Esophagus muscularis mucosa (tissue), 4 donors: ENCODE measurements at regions not wholly inside any gene's neighbourhood (a gene's known extent, or its start where the extent isn't known, plus 50 kb on each side); places are given as distances from the start of the nearest gene placed in this dataset.
"Not testable (repeated sequence)": the region's sequence is repeated elsewhere in the genome, so short reads cannot be mapped to it uniquely, and the experiment has no call there.

Experiments
- DNase-seq: peaks from one replicate; pipeline ENCODE4 v3.0.0-alpha.2; 2017; ENCODE audit errors: extremely low spot score
- H3K27ac ChIP-seq, 4 donors: fragments of 200-600 bp; sonication (generic); replicated peaks in 1 of 4; 1 replicate in 3 of 4; 2 replicates in 1 of 4; pipeline ENCODE4 v1.5.1; 2016 to 2019; ENCODE audit warnings: mild to moderate bottlenecking in 1 of 4
- H3K27me3 ChIP-seq, 4 donors: fragments of 200-600 bp; sonication (generic); one replicate each; pipeline versions ENCODE4 v1.5.1 to v1.6.0; 2016 to 2019
- H3K36me3 ChIP-seq, 4 donors: fragments of 200-600 bp; sonication (generic); one replicate each; pipeline ENCODE4 v1.5.1; 2016 to 2019
- H3K4me1 ChIP-seq, 4 donors: fragments of 200-600 bp; sonication (generic); one replicate each; pipeline ENCODE4 v1.5.1; 2016 to 2019
- H3K4me3 ChIP-seq, 4 donors: fragments of 200-600 bp; sonication (generic); 1 replicate in 2 of 4; 2 replicates in 2 of 4; pipeline ENCODE4 v1.5.1; 2016 to 2019; ENCODE audit warnings: mild to moderate bottlenecking in 4 of 4, moderate library complexity in 1 of 4
- H3K9me3 ChIP-seq, 4 donors: fragments of 200-600 bp; sonication (generic); 1 replicate in 3 of 4; 2 replicates in 1 of 4; pipeline ENCODE4 v1.5.1; 2016 to 2019
- CTCF ChIP-seq, 3 experiments: fragments of 200-600 bp in 2 of 3; fragments of 450-650 bp in 1 of 3; sonication (generic) in 2 of 3; IDR thresholded peaks; one replicate each; pipeline ENCODE4 v1.5.1; 2017 to 2019; ENCODE audit warnings: antibody characterized with exemption in 3 of 3, mild to moderate bottlenecking in 2 of 3, moderate library complexity in 1 of 3
- EP300 ChIP-seq: sonication (generic); formaldehyde crosslinking; IDR thresholded peaks from one replicate; pipeline ENCODE4 v1.6.1; 2017; ENCODE audit warnings: antibody characterized with exemption
- POLR2A ChIP-seq: fragments of 450-650 bp; IDR thresholded peaks from one replicate; pipeline ENCODE4 v1.6.1; 2017; ENCODE audit warnings: antibody characterized with exemption, moderate library complexity, mild to moderate bottlenecking, low read depth
- POLR2AphosphoS5 ChIP-seq, 2 donors: sonication (generic); formaldehyde crosslinking; IDR thresholded peaks; one replicate each; pipeline ENCODE4 v1.6.1; 2017; ENCODE audit warnings: antibody characterized with exemption in 2 of 2
- WGBS: methylation state at CpG from one replicate; pipeline ENCODE4 v1.1.5; 2018; 5-methylcytosine and 5-hydroxymethylcytosine counted together
- intact Hi-C: fragments of 100-400 bp; cut with DNase I; formaldehyde crosslinking; loops from one replicate; pipeline ENCODE4 v1.15.1; 2023

GRCh38 chr3:3951501-3951900 lies 152.3 kb downstream of the LRRN1 start:
- Histone ChIP-seq H3K36me3 (no peaks in the 10 kb centered on the region), H3K4me3 (no peak overlapping the region), H3K27ac (no peak overlapping the region), H3K27me3 (no peaks in the 10 kb centered on the region), H3K9me3 (no peaks in the 10 kb centered on the region), H3K4me1 (no peaks in the 10 kb centered on the region)
- no peak for DNase-seq
- 81% methylated on average over 7 of the region's 7 CpGs for whole genome bisulfite sequencing
- TF ChIP-seq CTCF (IDR thresholded peaks at IDR 0.05) (no peak), POLR2AphosphoS5 (IDR thresholded peaks at IDR 0.05) (no peak)
- intact Hi-C loops, result no loop called here

- intact Hi-C loops, DNase-seq, H3K27me3 ChIP-seq, H3K36me3 ChIP-seq, H3K4me1 ChIP-seq, H3K4me3 ChIP-seq, H3K27ac ChIP-seq, H3K9me3 ChIP-seq: not testable (repeated sequence)
- 93% methylated on average over 7 of the region's 14 CpGs for WGBS
Measured at GRCh38 chr3:3962867-3963266, 163.6 kb downstream of the LRRN1 start.

GRCh38 chr3:3984053-3984452 lies 184.8 kb downstream of the LRRN1 start:
- H3K4me1 ChIP-seq, result no peaks in the 10 kb centered on the region
- intact Hi-C loops, result no loop called here
- TF ChIP-seq CTCF (IDR thresholded peaks at IDR 0.05), result no peak
- TF ChIP-seq EP300, result no peak
- no peaks in the 10 kb centered on the region for H3K36me3 ChIP-seq
- WGBS, result 77% methylated on average over 6 of the region's 6 CpGs
- no peaks in the 10 kb centered on the region for H3K9me3 ChIP-seq
- no peak overlapping the region for H3K27ac ChIP-seq
- H3K4me3 ChIP-seq, result no peak overlapping the region
- no peaks in the 10 kb centered on the region for H3K27me3 ChIP-seq
- no peak for DNase-seq

DNA sequence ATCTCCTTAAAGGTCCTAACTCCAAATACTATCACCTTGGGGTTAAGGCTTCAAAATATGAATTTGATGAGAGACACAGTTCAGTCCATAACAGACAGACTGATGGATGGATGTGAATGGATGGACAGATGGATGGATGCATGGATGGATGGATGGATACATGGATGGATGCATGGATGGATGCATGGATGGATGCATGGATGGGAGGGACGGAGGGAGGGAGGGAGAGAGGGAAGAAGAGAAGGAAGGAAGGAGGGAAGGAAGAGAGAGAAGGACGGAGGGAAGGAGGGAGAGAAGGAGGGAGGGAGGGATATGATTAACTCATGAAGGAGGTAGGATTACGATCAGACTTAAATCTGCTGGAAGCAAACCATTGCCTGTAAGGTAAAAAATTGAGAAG lies 192.4 kb downstream of the LRRN1 start:
- Histone ChIP-seq H3K4me1 (no peaks in the 10 kb centered on the region), H3K9me3 (no peaks in the 10 kb centered on the region), H3K36me3 (no peaks in the 10 kb centered on the region), H3K27ac (no peak overlapping the region), H3K27me3 (no peaks in the 10 kb centered on the region), H3K4me3 (no peak overlapping the region)
- no peak for TF ChIP-seq POLR2AphosphoS5 (IDR thresholded peaks at IDR 0.05)
- no peak for TF ChIP-seq POLR2A
- TF ChIP-seq CTCF (IDR thresholded peaks at IDR 0.05), result no peak
- TF ChIP-seq EP300, result no peak
- no peak for DNase-seq
- 78% methylated on average over 3 of the region's 3 CpGs for WGBS
- intact Hi-C loops, result no loop called here

GRCh38 chr3:3992312-3992874 lies 193.2 kb downstream of the LRRN1 start:
- no peak for TF ChIP-seq POLR2AphosphoS5 (IDR thresholded peaks at IDR 0.05)
- no peak for TF ChIP-seq POLR2A
- TF ChIP-seq EP300, result no peak
- TF ChIP-seq CTCF (IDR thresholded peaks at IDR 0.05), result no peak
- WGBS, result 92% methylated on average over 5 of the region's 5 CpGs
- Histone ChIP-seq H3K27me3 (no peaks in the 10 kb centered on the region), H3K27ac (no peak overlapping the region), H3K36me3 (no peaks in the 10 kb centered on the region), H3K4me3 (no peak overlapping the region), H3K9me3 (no peaks in the 10 kb centered on the region), H3K4me1 (no peaks in the 10 kb centered on the region)
- intact Hi-C loops, result no loop called here
- no peak for DNase-seq
